NAMALWA (cell line): ENCODE measurements at regions not wholly inside any gene's neighbourhood (a gene's known extent, or its start where the extent isn't known, plus 50 kb on each side); places are given as distances from the start of the nearest gene placed in this dataset.
"Not testable (repeated sequence)": the region's sequence is repeated elsewhere in the genome, so short reads cannot be mapped to it uniquely, and the experiment has no call there.

ENCODE experiments used
- DNase-seq: peaks from one replicate; pipeline ENCODE4 v3.0.0-alpha.2; 2015; ENCODE audit warnings: low spot score

- DNase-seq = no peak
Measured at GRCh38 chr4:189773909-189774308, 166.8 kb upstream of the FRG1 start.

GRCh38 chr4:189779281-189779980, 161.2 kb upstream of the FRG1 start:
- DNase-seq = no peak

- DNase-seq = no peak
Measured at GRCh38 chr4:189780391-189780790, 160.3 kb upstream of the FRG1 start.

- DNase-seq = no peak
Measured at GRCh38 chr4:189784651-189785050, 156.0 kb upstream of the FRG1 start.

- DNase-seq = no peak
Measured at GRCh38 chr4:189785257-189785656, 155.4 kb upstream of the FRG1 start.

GRCh38 chr4:189786447-189786846, 154.2 kb upstream of the FRG1 start:
- DNase-seq = no peak

- no peak for DNase-seq
Measured at GRCh38 chr4:189787216-189788031, 153.2 kb upstream of the FRG1 start.

GRCh38 chr4:189792924-189793618, 147.6 kb upstream of the FRG1 start:
- DNase-seq = peak; percentile 76

GRCh38 chr4:189800545-189801088, 140.1 kb upstream of the FRG1 start:
- no peak for DNase-seq

- no peak for DNase-seq
Measured at GRCh38 chr4:189802884-189803283, 137.8 kb upstream of the FRG1 start.

- no peak for DNase-seq
Measured at GRCh38 chr4:189804894-189805293, 135.8 kb upstream of the FRG1 start.

GRCh38 chr4:189806506-189806905, 134.2 kb upstream of the FRG1 start:
- no peak for DNase-seq

GRCh38 chr4:189807031-189807430, 133.6 kb upstream of the FRG1 start:
- no peak for DNase-seq

GRCh38 chr4:189809241-189809735, 131.4 kb upstream of the FRG1 start:
- DNase-seq = no peak

GRCh38 chr4:189809839-189810238, 130.8 kb upstream of the FRG1 start:
- DNase-seq = no peak

- DNase-seq = not testable (repeated sequence)
Measured at GRCh38 chr4:189810318-189811181, 130.1 kb upstream of the FRG1 start.

- DNase-seq = no peak
Measured at GRCh38 chr4:189815404-189816192, 125.1 kb upstream of the FRG1 start.

- no peak for DNase-seq
Measured at GRCh38 chr4:189822326-189822725, 118.3 kb upstream of the FRG1 start.

- DNase-seq = no peak
Measured at GRCh38 chr4:189823591-189823990, 117.1 kb upstream of the FRG1 start.

GRCh38 chr4:189825466-189825865, 115.2 kb upstream of the FRG1 start:
- no peak for DNase-seq

GRCh38 chr4:189826657-189827056, 114.0 kb upstream of the FRG1 start:
- DNase-seq = no peak
